Lower leg skin (tissue), 3 donors: ENCODE measurements at regions not wholly inside any gene's neighbourhood (a gene's known extent, or its start where the extent isn't known, plus 50 kb on each side); places are given as distances from the start of the nearest gene placed in this dataset.

Experiments
- CTCF ChIP-seq, 3 donors: fragments of 450-650 bp; IDR thresholded peaks; one replicate each; pipeline ENCODE4 v1.5.1; 2016; ENCODE audit warnings: antibody characterized with exemption in 3 of 3, mild to moderate bottlenecking in 3 of 3, moderate library complexity in 2 of 3
- POLR2A ChIP-seq, 2 donors: fragments of 450-650 bp; IDR thresholded peaks; one replicate each; pipeline ENCODE4 v1.6.1; 2016 to 2017; ENCODE audit warnings: antibody characterized with exemption in 2 of 2, mild to moderate bottlenecking in 1 of 2, moderate library complexity in 1 of 2

GRCh38 chr5:116883875-116884274, 309.3 kb upstream of the SEMA6A start:
- TF ChIP-seq CTCF (IDR thresholded peaks at IDR 0.05), result no peak
- no peak for TF ChIP-seq POLR2A (IDR thresholded peaks at IDR 0.05)
